Hepatocyte (in vitro differentiated cells): ENCODE measurements at regions not wholly inside any gene's neighbourhood (a gene's known extent, or its start where the extent isn't known, plus 50 kb on each side); places are given as distances from the start of the nearest gene placed in this dataset.

Experiments used
- CTCF ChIP-seq: fragments of 200-600 bp; sonication (generic); IDR thresholded peaks from 2 replicates; pipeline ENCODE4 v1.5.1; 2016; ENCODE audit warnings: antibody characterized with exemption, mild to moderate bottlenecking; ENCODE audit not compliant: poor library complexity
- EZH2 ChIP-seq: fragments of 200-600 bp; sonication (generic); IDR thresholded peaks from 2 replicates; pipeline ENCODE4 v1.6.1; 2016; ENCODE audit warnings: antibody characterized with exemption, mild to moderate bottlenecking, borderline replicate concordance
- EZH2phosphoT487 ChIP-seq: fragments of 200-600 bp; sonication (generic); IDR thresholded peaks from one replicate; pipeline ENCODE4 v1.6.1; 2018; ENCODE audit warnings: antibody characterized with exemption, mild to moderate bottlenecking, low read depth, moderate library complexity; ENCODE audit not compliant: unreplicated experiment, severe bottlenecking

GRCh38 chr7:13061115-13061514, 373.7 kb downstream of the ARL4A start:
- no peak for TF ChIP-seq CTCF
- no peak for TF ChIP-seq EZH2phosphoT487
- TF ChIP-seq EZH2 = no peak
